Urinary bladder (tissue), 3 donors: ENCODE measurements at regions not wholly inside any gene's neighbourhood (a gene's known extent, or its start where the extent isn't known, plus 50 kb on each side); places are given as distances from the start of the nearest gene placed in this dataset.
"Not testable (repeated sequence)": the region's sequence is repeated elsewhere in the genome, so short reads cannot be mapped to it uniquely, and the experiment has no call there.

ENCODE experiments used
- DNase-seq: peaks from one replicate; pipeline ENCODE4 v3.0.0-alpha.2; 2015; ENCODE audit errors: extremely low spot score
- H3K27ac ChIP-seq: one replicate; pipeline ENCODE4 v1.5.1; 2013; ENCODE audit warnings: low read depth, mild to moderate bottlenecking, moderate library complexity
- H3K36me3 ChIP-seq: one replicate; pipeline ENCODE4 v1.6.1; 2013; ENCODE audit warnings: mild to moderate bottlenecking, moderate library complexity; ENCODE audit not compliant: insufficient read depth
- H3K4me1 ChIP-seq: one replicate; pipeline ENCODE4 v1.6.1; 2013; ENCODE audit warnings: mild to moderate bottlenecking, moderate library complexity; ENCODE audit not compliant: insufficient read depth
- H3K4me3 ChIP-seq: one replicate; pipeline ENCODE4 v1.5.1; 2013; ENCODE audit warnings: low read depth, low read length
- WGBS: extraction: QIAGEN DNeasy Blood & Tissue Kit; methylation state at CpG from one replicate; pipeline ENCODE4 v1.1.7; 2013; 5-methylcytosine and 5-hydroxymethylcytosine counted together
- donor health status: healthy with polysubstance abuse.
- donor health status: healthy.

GRCh38 chr17:53525590-53525989, 297.1 kb upstream of the KIF2B start:
- Histone ChIP-seq H3K27ac (no peak overlapping the region), H3K36me3 (no peaks in the 10 kb centered on the region), H3K4me1 (no peaks in the 10 kb centered on the region), H3K4me3 (no peak overlapping the region)
- no peak for DNase-seq
- WGBS = 92% methylated on average over 2 of the region's 2 CpGs

GRCh38 chr17:53516636-53517035, 306.1 kb upstream of the KIF2B start:
- Histone ChIP-seq H3K36me3 (no peaks in the 10 kb centered on the region), H3K4me3 (no peak overlapping the region), H3K4me1 (no peaks in the 10 kb centered on the region), H3K27ac (no peak overlapping the region)
- DNase-seq = no peak
- WGBS = 40% methylated on average over 3 of the region's 3 CpGs

GRCh38 chr17:53499277-53499676, 323.4 kb upstream of the KIF2B start:
- no peak overlapping the region for H3K4me3 ChIP-seq
- H3K36me3 ChIP-seq = no peaks in the 10 kb centered on the region
- H3K4me1 ChIP-seq = no peaks in the 10 kb centered on the region
- DNase-seq = peak; percentile 17
- H3K27ac ChIP-seq = no peak overlapping the region
- WGBS = 31% methylated on average over 2 of the region's 2 CpGs

- Histone ChIP-seq H3K4me1 (no peaks in the 10 kb centered on the region), H3K36me3 (no peaks in the 10 kb centered on the region), H3K27ac (no peak overlapping the region), H3K4me3 (no peak overlapping the region)
- 93% methylated on average over 1 of the region's 1 CpG for WGBS
- no peak for DNase-seq
Measured at GRCh38 chr17:53496356-53496755, 326.4 kb upstream of the KIF2B start.

GRCh38 chr17:53492532-53492931, 330.2 kb upstream of the KIF2B start:
- no peak overlapping the region for H3K27ac ChIP-seq
- no peaks in the 10 kb centered on the region for H3K36me3 ChIP-seq
- H3K4me3 ChIP-seq = no peak overlapping the region
- no peak for DNase-seq
- no peaks in the 10 kb centered on the region for H3K4me1 ChIP-seq
- WGBS = 90% methylated on average over 3 of the region's 3 CpGs

- Histone ChIP-seq H3K36me3 (no peaks in the 10 kb centered on the region), H3K4me1 (no peaks in the 10 kb centered on the region), H3K27ac (no peak overlapping the region), H3K4me3 (no peak overlapping the region)
- no peak for DNase-seq
Measured at GRCh38 chr17:53490447-53490968, 332.2 kb upstream of the KIF2B start.

GRCh38 chr17:53483704-53484103, 339.0 kb upstream of the KIF2B start:
- H3K4me3 ChIP-seq = no peak overlapping the region
- WGBS = 37% methylated on average over 1 of the region's 1 CpG
- no peak overlapping the region for H3K27ac ChIP-seq
- DNase-seq = no peak
- no peaks in the 10 kb centered on the region for H3K4me1 ChIP-seq
- H3K36me3 ChIP-seq = no peaks in the 10 kb centered on the region

- Histone ChIP-seq H3K4me1 (no peaks in the 10 kb centered on the region), H3K27ac (no peak overlapping the region), H3K4me3 (no peak overlapping the region), H3K36me3 (no peaks in the 10 kb centered on the region)
- no peak for DNase-seq
- 36% methylated on average over 3 of the region's 3 CpGs for WGBS
Measured at GRCh38 chr17:53475002-53475401, 347.7 kb upstream of the KIF2B start.

GRCh38 chr17:53472586-53472985, 350.1 kb upstream of the KIF2B start:
- Histone ChIP-seq H3K27ac (no peak overlapping the region), H3K36me3 (no peaks in the 10 kb centered on the region), H3K4me1 (no peaks in the 10 kb centered on the region), H3K4me3 (no peak overlapping the region)
- no peak for DNase-seq
- WGBS = 97% methylated on average over 1 of the region's 1 CpG

GRCh38 chr17:53471514-53471913, 351.2 kb upstream of the KIF2B start:
- Histone ChIP-seq H3K36me3 (no peaks in the 10 kb centered on the region), H3K27ac (no peak overlapping the region), H3K4me3 (no peak overlapping the region), H3K4me1 (no peaks in the 10 kb centered on the region)
- DNase-seq = no peak
- WGBS = 87% methylated on average over 7 of the region's 7 CpGs

- H3K4me1 ChIP-seq = no peaks in the 10 kb centered on the region
- H3K36me3 ChIP-seq = no peaks in the 10 kb centered on the region
- no peak overlapping the region for H3K4me3 ChIP-seq
- H3K27ac ChIP-seq = no peak overlapping the region
- no peak for DNase-seq
- 51% methylated on average over 1 of the region's 1 CpG for WGBS
Measured at GRCh38 chr17:53470626-53471025, 352.1 kb upstream of the KIF2B start.

GRCh38 chr17:53466733-53467132, 356.0 kb upstream of the KIF2B start:
- no peak for DNase-seq
- no peaks in the 10 kb centered on the region for H3K36me3 ChIP-seq
- H3K4me1 ChIP-seq = no peaks in the 10 kb centered on the region
- H3K27ac ChIP-seq = no peak overlapping the region
- no peak overlapping the region for H3K4me3 ChIP-seq

GRCh38 chr17:53464396-53464795, 358.3 kb upstream of the KIF2B start:
- WGBS = 96% methylated on average over 8 of the region's 8 CpGs

GRCh38 chr17:53463363-53463762, 359.4 kb upstream of the KIF2B start:
- H3K36me3 ChIP-seq = no peaks in the 10 kb centered on the region
- H3K4me1 ChIP-seq = no peaks in the 10 kb centered on the region
- 93% methylated on average over 2 of the region's 2 CpGs for WGBS
- no peak overlapping the region for H3K27ac ChIP-seq
- no peak for DNase-seq
- H3K4me3 ChIP-seq = no peak overlapping the region

More at GRCh38 chr17:53464396-53464795, 358.3 kb upstream of the KIF2B start:
- not testable (repeated sequence) for H3K4me1 ChIP-seq, H3K36me3 ChIP-seq, H3K4me3 ChIP-seq, DNase-seq, H3K27ac ChIP-seq

GRCh38 chr17:53462393-53462811, 360.3 kb upstream of the KIF2B start:
- H3K4me1 ChIP-seq = no peaks in the 10 kb centered on the region
- WGBS = 24% methylated on average over 1 of the region's 1 CpG
- DNase-seq = peak; percentile 32
- H3K27ac ChIP-seq = no peak overlapping the region
- no peaks in the 10 kb centered on the region for H3K36me3 ChIP-seq
- H3K4me3 ChIP-seq = no peak overlapping the region
